Ovary (tissue), 3 donors: ENCODE measurements at regions not wholly inside any gene's neighbourhood (a gene's known extent, or its start where the extent isn't known, plus 50 kb on each side); places are given as distances from the start of the nearest gene placed in this dataset.

ENCODE experiments used
- POLR2A ChIP-seq: fragments of 450-650 bp; IDR thresholded peaks from one replicate; pipeline ENCODE4 v1.6.1; 2017; ENCODE audit warnings: antibody characterized with exemption, mild to moderate bottlenecking, moderate library complexity
- TF ChIP-seq, protein P1 (sequence below), 3 donors: fragments of 450-650 bp in 2 of 3; fragments of 200-600 bp in 1 of 3; IDR thresholded peaks; one replicate each; pipeline versions ENCODE4 v1.5.1 to v1.8.0; 2016 to 2022; ENCODE audit warnings: antibody characterized with exemption in 3 of 3, mild to moderate bottlenecking in 1 of 3
- donor health status: DM: no; HTN: no; CAD: no.

DNA sequence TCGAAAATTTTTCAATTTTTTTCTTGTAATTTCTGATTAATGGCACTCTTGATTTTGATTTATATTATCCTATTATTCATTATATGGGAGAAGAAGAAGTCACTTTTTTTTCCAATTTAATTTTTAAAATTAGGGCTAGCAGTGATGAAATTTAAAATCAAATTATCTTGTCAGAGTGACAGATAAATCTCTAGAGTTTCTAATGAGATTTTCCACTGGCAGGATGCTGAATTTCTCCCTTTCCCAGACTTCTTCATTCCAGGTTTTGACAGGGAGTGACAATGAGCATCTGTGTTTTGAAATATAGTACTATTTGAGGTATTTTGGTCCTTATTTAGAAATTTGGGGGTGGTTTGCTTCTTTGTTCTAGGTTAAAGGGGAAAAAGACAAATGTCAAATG is 2274.1 kb downstream of the MAT2B start:
- TF ChIP-seq, protein P1, sequence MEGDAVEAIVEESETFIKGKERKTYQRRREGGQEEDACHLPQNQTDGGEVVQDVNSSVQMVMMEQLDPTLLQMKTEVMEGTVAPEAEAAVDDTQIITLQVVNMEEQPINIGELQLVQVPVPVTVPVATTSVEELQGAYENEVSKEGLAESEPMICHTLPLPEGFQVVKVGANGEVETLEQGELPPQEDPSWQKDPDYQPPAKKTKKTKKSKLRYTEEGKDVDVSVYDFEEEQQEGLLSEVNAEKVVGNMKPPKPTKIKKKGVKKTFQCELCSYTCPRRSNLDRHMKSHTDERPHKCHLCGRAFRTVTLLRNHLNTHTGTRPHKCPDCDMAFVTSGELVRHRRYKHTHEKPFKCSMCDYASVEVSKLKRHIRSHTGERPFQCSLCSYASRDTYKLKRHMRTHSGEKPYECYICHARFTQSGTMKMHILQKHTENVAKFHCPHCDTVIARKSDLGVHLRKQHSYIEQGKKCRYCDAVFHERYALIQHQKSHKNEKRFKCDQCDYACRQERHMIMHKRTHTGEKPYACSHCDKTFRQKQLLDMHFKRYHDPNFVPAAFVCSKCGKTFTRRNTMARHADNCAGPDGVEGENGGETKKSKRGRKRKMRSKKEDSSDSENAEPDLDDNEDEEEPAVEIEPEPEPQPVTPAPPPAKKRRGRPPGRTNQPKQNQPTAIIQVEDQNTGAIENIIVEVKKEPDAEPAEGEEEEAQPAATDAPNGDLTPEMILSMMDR (IDR thresholded peaks at IDR 0.05) = no peak
- TF ChIP-seq POLR2A = no peak
